T-helper 1 cell treated with Interleukin-12 subunit alpha and Interleukin-12 subunit beta and Interleukin-4 antibody, amounts not matched to agents 30 μg/mL and 1 μg/mL, for 36 hours (primary cell): ENCODE measurements at regions not wholly inside any gene's neighbourhood (a gene's known extent, or its start where the extent isn't known, plus 50 kb on each side); places are given as distances from the start of the nearest gene placed in this dataset.
"Not testable (repeated sequence)": the region's sequence is repeated elsewhere in the genome, so short reads cannot be mapped to it uniquely, and the experiment has no call there.

ENCODE experiments used
- H3K27ac Mint-ChIP-seq: one replicate; pipeline ENCODE4 v1.8.0; 2021; ENCODE audit warnings: mild to moderate bottlenecking, mixed read lengths
- H3K27me3 Mint-ChIP-seq: one replicate; pipeline ENCODE4 v1.8.0; 2021; ENCODE audit warnings: low read depth, mixed read lengths
- H3K36me3 Mint-ChIP-seq: one replicate; pipeline ENCODE4 v1.8.0; 2021; ENCODE audit warnings: low read depth, mixed read lengths
- H3K4me1 Mint-ChIP-seq: one replicate; pipeline ENCODE4 v1.8.0; 2021; ENCODE audit warnings: low read depth, mixed read lengths
- H3K4me3 Mint-ChIP-seq: one replicate; pipeline ENCODE4 v1.8.0; 2021; ENCODE audit warnings: mild to moderate bottlenecking, moderate library complexity, mixed read lengths
- H3K9me3 Mint-ChIP-seq: one replicate; pipeline ENCODE4 v1.8.0; 2021; ENCODE audit warnings: mixed read lengths

DNA sequence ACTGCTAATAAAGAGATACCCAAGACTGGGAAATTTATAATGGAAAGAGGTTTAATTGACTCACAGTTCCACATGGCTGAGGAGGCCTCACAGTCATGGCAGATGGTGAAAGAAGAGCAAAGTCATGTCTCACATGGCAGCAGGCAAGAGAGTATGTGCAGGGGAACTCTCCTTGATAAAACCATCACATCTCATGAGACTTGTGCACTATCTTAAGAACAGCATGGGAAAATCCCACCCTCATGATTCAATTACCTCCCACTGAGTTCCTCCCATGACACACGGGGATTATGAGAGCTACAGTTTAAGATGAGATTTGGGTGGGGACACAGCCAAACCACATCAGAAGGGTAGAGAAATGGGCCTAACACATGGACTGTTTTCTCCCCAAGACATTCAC lies 156.3 kb downstream of the CCDC71L start:
- Mint-ChIP-seq H3K27me3 (no peaks in the 10 kb centered on the region), H3K4me3 (no peak overlapping the region), H3K27ac (no peak overlapping the region), H3K36me3 (no peaks in the 10 kb centered on the region), H3K4me1 (no peaks in the 10 kb centered on the region), H3K9me3 (peaks cover 7% of the 10 kb centered on the region)

DNA sequence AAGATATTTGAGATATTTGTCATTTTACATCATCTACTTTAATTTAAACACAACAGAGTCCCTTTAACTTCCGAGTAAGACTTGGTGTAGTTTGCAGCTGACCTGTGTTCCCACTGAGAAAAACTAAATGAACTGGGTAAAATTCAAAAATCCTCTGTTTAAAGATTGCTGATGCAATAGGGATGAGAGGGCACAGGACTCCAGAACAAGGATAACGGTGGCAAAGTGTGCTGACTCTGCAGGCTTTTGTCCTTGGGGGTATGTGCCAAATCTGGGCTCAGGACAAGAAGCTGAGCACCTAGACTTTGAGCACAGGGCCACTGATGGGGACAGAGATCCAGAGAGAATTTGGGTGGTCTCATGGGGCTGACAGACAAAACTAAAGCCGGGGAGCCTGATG lies 156.8 kb downstream of the CCDC71L start:
- Mint-ChIP-seq H3K27me3 (no peaks in the 10 kb centered on the region), H3K36me3 (no peaks in the 10 kb centered on the region), H3K4me1 (no peaks in the 10 kb centered on the region), H3K4me3 (no peak overlapping the region), H3K9me3 (peaks cover 7% of the 10 kb centered on the region), H3K27ac (no peak overlapping the region)

DNA sequence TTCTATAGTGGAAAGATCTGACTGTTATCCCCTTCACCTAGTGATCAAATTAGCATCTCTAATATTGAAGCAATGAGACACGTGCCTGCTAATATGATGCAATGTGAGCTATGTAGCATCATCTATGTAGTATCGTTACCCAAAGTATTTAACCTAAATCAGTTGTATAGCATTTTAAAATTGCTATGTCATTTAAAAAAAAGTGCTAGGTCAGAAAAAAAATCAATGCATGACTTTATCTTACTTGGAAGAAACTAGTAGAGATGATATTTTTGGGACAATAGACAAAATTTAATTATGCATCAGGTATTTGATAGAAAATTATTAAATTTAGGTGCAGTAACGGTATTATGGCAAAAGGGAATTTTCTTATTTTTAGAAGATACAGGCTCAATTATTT lies 157.3 kb downstream of the CCDC71L start:
- H3K9me3 Mint-ChIP-seq, result peaks cover 7% of the 10 kb centered on the region
- no peak overlapping the region for H3K27ac Mint-ChIP-seq
- no peaks in the 10 kb centered on the region for H3K36me3 Mint-ChIP-seq
- H3K27me3 Mint-ChIP-seq, result no peaks in the 10 kb centered on the region
- no peak overlapping the region for H3K4me3 Mint-ChIP-seq
- no peaks in the 10 kb centered on the region for H3K4me1 Mint-ChIP-seq

DNA sequence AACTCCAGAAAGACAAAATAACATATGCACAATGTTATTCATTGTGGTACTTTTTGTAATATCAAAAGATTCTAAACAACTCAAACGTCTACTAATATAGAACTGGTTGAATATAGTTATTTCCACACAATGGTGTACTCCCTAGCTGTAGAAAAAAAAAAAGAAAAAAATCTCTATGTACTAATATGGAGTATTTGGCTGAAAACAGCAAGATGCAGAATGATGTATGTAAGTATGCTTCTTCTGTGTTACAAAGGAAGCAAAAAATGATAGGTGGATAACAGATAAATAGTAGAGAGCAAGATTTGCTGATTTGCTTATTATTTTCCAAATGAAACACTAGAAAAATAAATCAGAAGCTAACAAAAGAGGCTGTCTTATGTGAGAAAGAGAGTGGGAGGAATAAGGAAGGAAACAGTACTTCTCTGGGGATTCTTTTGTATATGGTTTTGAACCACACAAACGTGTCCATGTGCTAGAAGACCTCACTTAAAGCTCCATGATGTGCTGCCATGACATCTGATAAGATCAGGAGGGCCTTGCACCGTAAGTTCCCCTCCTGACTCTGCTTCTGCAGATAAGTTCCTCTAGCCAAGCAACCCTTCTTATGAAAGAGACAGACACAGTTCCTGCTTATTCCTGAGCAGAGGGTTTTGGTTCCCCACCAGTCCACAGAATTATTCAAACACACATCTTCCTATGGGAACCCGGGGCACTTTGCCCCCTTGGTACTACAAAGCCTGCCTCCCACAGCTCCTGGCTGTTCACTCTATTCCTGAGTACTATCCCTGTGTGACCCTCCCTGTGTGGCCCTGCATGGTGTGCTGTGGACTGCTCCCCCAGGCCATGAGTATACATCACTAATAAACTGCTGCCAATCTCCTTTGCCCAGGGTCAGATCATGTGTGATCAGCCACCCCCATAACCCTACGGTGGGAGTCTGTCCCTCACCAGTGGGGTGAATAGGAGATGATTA lies 159.1 kb downstream of the CCDC71L start:
- Mint-ChIP-seq H3K27me3 (no peaks in the 10 kb centered on the region), H3K4me3 (no peak overlapping the region), H3K27ac (no peak overlapping the region), H3K4me1 (no peaks in the 10 kb centered on the region), H3K36me3 (no peaks in the 10 kb centered on the region), H3K9me3 (peaks cover 7% of the 10 kb centered on the region)

DNA sequence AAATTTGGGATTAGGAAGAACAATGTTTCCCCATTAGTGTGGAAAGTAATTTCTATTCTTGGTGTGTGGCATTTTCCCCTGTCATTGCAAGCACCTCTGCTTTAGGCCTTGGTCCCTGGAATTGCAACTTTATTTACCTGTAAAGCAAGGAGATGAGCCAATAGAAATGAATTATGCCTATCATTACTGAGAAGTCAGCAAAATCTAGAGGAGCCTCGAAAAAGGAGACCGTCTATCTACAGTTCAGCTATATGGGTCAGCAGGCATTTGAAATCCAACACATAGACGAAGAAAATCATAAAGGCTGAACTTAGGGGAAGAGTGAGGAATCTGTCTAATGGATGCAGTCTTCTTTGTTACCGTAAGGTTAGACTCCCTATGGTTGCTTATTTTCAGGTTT lies 161.1 kb downstream of the CCDC71L start:
- H3K4me1 Mint-ChIP-seq, result no peaks in the 10 kb centered on the region
- no peak overlapping the region for H3K27ac Mint-ChIP-seq
- peaks cover 14% of the 10 kb centered on the region for H3K9me3 Mint-ChIP-seq
- H3K36me3 Mint-ChIP-seq, result no peaks in the 10 kb centered on the region
- H3K27me3 Mint-ChIP-seq, result no peaks in the 10 kb centered on the region
- no peak overlapping the region for H3K4me3 Mint-ChIP-seq

DNA sequence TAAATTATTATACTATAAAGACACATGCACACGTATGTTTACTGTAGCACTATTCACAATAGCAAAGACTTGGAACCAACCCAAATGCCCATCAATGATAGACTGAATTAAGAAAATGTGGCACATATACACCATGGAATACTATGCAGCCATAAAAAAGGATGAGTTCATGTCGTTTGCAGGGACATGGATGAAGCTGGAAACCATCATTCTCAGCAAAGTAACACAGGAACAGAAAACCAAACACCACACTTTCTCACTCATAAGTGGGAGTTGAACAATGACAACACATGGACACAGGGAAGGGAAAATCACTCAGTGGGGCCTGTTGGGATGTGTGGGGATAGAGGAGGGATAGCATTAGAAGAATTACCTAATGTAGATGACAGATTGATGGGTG lies 163.0 kb downstream of the CCDC71L start:
- not testable (repeated sequence) for H3K4me1 Mint-ChIP-seq, H3K27me3 Mint-ChIP-seq, H3K36me3 Mint-ChIP-seq, H3K4me3 Mint-ChIP-seq, H3K27ac Mint-ChIP-seq
- peaks cover 15% of the 10 kb centered on the region for H3K9me3 Mint-ChIP-seq

DNA sequence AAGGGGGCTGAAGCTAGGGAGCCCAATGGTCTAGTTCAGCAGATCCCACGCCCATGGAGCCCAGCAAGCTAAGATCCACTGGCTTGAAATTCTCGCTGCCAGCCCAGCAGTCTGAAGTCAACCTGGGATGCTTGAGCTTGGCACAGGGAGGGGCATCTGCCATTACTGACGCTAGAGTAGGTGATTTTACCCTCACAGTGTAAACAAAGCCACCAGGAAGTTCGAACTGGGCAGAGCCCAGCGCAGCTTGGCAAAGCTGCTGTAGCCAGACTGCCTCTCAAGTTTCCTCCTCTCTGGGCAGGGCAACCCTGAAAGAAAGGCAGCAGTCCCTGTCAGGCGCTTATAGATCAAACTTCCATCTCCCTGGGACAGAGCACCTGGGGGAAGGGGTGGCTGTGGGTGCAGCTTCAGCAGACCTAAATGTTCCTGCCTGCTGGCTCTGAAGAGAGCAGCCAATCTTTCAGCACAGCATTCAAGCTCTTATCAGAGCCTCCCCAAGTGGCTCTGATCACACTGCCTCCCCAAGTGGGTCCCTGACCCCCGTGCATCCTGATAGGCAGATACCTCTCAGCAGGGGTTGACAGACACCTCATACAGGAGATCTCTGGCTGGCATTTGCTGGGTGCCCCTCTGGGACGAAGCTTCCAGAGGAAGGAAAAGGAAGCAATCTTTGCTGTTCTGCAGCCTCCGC lies 167.8 kb downstream of the CCDC71L start:
- H3K4me3 Mint-ChIP-seq, result no peak overlapping the region
- no peaks in the 10 kb centered on the region for H3K36me3 Mint-ChIP-seq
- no peaks in the 10 kb centered on the region for H3K27me3 Mint-ChIP-seq
- no peak overlapping the region for H3K27ac Mint-ChIP-seq
- peaks cover 15% of the 10 kb centered on the region for H3K9me3 Mint-ChIP-seq
- H3K4me1 Mint-ChIP-seq, result no peaks in the 10 kb centered on the region

DNA sequence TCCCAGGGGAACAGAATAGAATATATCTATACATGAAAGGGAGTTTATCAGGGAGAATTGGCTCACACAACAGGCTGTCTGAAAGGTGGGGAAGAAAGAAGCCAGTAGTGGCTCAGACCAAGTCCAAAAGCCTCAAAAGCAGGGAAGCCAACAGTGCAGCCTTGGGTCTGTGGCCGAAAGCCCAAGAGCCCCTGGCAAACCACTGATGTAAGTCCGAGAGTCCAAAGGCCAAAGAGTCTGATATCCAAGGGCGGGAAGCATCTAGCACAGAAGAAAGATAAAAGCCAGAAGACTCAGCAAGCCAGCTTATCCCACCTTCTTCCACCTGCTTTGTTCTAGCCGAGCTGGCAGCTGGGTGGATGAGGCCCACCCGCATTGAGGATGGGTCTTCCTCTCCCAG lies 172.5 kb downstream of the CCDC71L start:
- peaks cover 6% of the 10 kb centered on the region for H3K4me1 Mint-ChIP-seq
- no peaks in the 10 kb centered on the region for H3K9me3 Mint-ChIP-seq
- H3K36me3 Mint-ChIP-seq, result no peaks in the 10 kb centered on the region
- H3K27me3 Mint-ChIP-seq, result no peaks in the 10 kb centered on the region
- no peak overlapping the region for H3K4me3 Mint-ChIP-seq
- no peak overlapping the region for H3K27ac Mint-ChIP-seq

DNA sequence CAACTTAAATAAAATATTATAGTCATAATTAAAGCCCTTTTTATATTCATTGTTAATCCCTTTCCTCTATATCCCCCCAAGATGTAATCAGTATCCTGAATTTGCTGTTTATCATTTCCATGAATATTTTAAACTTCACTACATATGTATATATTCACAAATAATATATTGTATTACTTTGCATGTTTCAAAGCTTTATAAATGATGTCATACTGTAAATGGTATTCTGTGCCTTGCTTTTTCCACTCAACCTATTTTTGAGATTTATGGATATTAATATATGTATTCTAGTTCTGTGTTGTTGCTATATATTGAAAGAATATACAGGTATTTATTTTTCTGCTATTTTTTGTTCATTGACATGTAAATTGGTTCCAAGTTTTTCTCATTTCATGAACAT lies 173.1 kb downstream of the CCDC71L start:
- Mint-ChIP-seq H3K27me3 (no peaks in the 10 kb centered on the region), H3K27ac (no peak overlapping the region), H3K36me3 (no peaks in the 10 kb centered on the region), H3K4me3 (no peak overlapping the region), H3K4me1 (peaks cover 6% of the 10 kb centered on the region), H3K9me3 (no peaks in the 10 kb centered on the region)

DNA sequence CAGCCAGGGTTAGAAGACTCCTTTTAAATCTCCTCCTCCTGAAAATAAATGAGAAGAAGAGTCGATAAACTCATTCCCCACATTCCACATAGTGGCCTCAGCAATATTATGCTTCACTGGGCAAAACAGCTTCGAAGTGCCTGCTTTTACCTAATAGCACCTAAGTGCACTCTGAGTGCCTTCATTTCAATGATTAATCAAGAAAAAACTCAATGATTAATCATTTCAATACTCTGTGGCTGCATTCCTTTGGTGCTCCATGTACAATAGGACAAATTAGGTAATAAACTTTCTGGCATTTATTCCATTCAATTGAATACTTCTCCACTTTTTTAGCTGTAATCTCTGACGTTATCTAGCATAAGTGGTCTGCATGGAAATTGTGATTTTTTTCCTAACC lies 174.6 kb downstream of the CCDC71L start:
- Mint-ChIP-seq H3K4me3 (no peak overlapping the region), H3K27ac (no peak overlapping the region), H3K27me3 (no peaks in the 10 kb centered on the region), H3K9me3 (no peaks in the 10 kb centered on the region), H3K4me1 (peaks cover 6% of the 10 kb centered on the region), H3K36me3 (no peaks in the 10 kb centered on the region)

DNA sequence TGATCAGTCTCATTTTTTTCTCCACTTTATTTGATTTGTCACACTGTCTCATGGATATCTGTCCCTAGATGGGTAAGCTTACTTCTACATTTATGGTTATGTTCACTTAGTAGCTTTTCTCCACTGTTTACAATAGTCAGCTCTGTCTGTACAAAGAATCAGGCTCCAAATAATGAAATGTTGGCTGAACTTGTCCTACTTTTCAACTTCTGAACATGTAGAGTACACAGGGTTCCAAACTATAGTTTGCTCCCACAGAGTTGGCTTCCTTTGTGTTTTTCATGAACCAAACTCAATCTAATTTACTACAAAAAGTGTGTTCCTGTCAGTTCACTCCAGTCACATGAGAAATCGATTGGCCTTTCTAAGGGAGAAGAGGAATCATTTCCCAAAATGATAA lies 175.0 kb downstream of the CCDC71L start:
- H3K9me3 Mint-ChIP-seq, result no peaks in the 10 kb centered on the region
- no peak overlapping the region for H3K27ac Mint-ChIP-seq
- peaks cover 6% of the 10 kb centered on the region for H3K4me1 Mint-ChIP-seq
- H3K4me3 Mint-ChIP-seq, result no peak overlapping the region
- H3K36me3 Mint-ChIP-seq, result no peaks in the 10 kb centered on the region
- no peaks in the 10 kb centered on the region for H3K27me3 Mint-ChIP-seq

DNA sequence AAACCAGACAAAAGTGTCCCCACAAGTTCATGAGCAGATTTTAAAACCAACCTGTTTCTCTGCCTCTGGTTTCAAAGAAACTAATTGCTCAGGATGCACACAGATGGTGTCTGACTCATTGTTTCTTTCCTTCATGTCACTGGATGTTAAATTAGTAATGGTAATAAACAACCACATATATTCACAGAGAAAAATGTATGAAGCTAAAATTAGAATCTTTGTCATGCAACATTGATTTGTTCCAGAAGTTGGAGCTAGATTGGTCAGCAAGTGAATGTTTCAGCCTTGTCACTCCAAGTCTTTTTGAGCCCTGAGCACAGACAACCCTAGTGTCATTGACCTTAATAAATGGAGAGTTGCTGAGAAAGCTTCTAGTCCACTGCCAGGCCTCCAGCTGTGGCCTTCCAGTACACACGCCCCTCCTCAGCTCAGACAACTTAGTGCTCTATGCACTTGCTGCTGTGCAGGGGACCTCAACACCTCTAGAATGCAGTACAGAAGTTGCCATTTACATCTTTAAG lies 175.9 kb downstream of the CCDC71L start:
- no peaks in the 10 kb centered on the region for H3K36me3 Mint-ChIP-seq
- H3K4me3 Mint-ChIP-seq, result no peak overlapping the region
- no peak overlapping the region for H3K27ac Mint-ChIP-seq
- H3K27me3 Mint-ChIP-seq, result no peaks in the 10 kb centered on the region
- no peaks in the 10 kb centered on the region for H3K9me3 Mint-ChIP-seq
- peaks cover 8% of the 10 kb centered on the region for H3K4me1 Mint-ChIP-seq

DNA sequence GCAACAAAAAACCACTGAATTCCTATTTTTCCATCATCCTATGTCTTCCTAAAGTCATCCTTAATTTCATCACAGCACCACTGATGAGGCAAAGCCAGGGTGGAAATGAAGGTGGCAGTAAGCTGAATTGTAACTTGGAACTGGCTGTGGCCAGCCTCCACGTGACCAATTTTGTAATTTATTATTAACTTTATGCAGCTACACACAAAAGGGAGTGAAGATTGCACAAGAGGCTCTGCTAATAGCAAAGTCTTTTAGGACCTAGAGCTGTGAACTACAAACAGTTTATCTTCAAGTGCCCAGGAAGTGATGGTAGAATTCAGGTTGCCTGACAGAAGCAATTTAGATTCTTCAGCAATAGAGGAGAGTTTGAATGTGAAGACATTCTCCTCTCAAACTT lies 176.4 kb downstream of the CCDC71L start:
- Mint-ChIP-seq H3K4me1 (peaks cover 8% of the 10 kb centered on the region), H3K27ac (no peak overlapping the region), H3K36me3 (no peaks in the 10 kb centered on the region), H3K4me3 (no peak overlapping the region), H3K27me3 (no peaks in the 10 kb centered on the region), H3K9me3 (no peaks in the 10 kb centered on the region)

DNA sequence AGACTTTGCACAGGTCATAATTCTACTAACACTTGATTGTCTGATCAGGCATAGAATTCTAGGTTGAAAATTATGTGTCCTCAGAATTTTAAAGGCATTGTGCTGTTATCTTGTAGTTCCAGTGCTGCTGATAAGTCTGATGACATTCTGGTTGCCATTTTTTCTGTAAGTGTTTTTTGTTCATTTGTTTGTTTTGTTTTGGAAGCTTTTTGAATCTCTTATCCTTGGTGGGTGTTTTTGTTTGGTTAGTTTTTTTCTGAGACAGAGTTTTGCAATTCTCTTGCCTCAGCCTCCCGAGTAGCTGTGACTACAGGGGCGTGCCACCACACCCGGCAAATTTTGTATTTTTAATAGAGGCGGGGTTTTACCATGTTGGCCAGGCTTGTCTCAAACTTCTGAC lies 178.9 kb downstream of the CCDC71L start:
- Mint-ChIP-seq H3K9me3 (no peaks in the 10 kb centered on the region), H3K4me3 (no peak overlapping the region), H3K4me1 (peaks cover 8% of the 10 kb centered on the region), H3K27ac (no peak overlapping the region), H3K27me3 (no peaks in the 10 kb centered on the region), H3K36me3 (no peaks in the 10 kb centered on the region)

DNA sequence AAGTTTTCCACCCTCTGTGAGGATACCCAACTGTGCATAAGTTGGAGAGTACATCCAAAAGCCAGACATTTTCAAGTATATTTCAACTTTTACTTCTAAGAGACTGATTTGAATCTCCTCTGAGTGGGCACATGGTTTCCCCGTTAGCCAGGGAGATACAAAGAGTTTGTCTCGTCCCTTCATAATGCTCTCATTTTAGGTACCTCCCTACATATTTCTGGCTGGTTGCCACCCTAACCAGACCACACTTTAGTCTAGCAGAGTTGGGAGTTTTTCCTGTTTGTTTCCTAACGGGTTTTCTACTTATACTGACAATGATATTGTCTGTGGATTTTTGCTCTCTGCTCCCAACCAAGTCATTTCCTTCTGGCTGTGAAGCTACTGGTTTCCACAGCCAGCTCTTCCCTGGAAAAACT lies 180.3 kb downstream of the CCDC71L start:
- H3K9me3 Mint-ChIP-seq, result no peaks in the 10 kb centered on the region
- no peak overlapping the region for H3K4me3 Mint-ChIP-seq
- peaks cover 8% of the 10 kb centered on the region for H3K4me1 Mint-ChIP-seq
- peaks cover 3% of the 10 kb centered on the region for H3K27me3 Mint-ChIP-seq
- no peak overlapping the region for H3K27ac Mint-ChIP-seq
- H3K36me3 Mint-ChIP-seq, result no peaks in the 10 kb centered on the region
